Activated CD8-positive, alpha-beta T cell treated with anti-CD3 and anti-CD28 coated beads for 36 hours (primary cell): ENCODE measurements at regions not wholly inside any gene's neighbourhood (a gene's known extent, or its start where the extent isn't known, plus 50 kb on each side); places are given as distances from the start of the nearest gene placed in this dataset.

Experiments
- ATAC-seq: fragments of 200-7000 bp; cut with Tn5 transposase; one replicate; pipeline ENCODE4 v1.10.0; 2021; ENCODE audit warnings: mild to moderate bottlenecking, moderate library complexity
- CTCF ChIA-PET: fragments of 350-600 bp; sonication (Branson Sonifier 250); formaldehyde crosslinking; loops from one replicate; lab custom pipeline; 2021; ENCODE audit warnings: antibody characterized with exemption; lab: Charles Lee
- POLR2A ChIA-PET: fragments of 350-600 bp; sonication (Branson Sonifier 250); formaldehyde crosslinking; loops from one replicate; lab custom pipeline; 2021; ENCODE audit warnings: antibody characterized with exemption; lab: Charles Lee
- DNase-seq: peaks from one replicate; pipeline ENCODE4 v3.0.0-alpha.2; 2020
- H3K27ac Mint-ChIP-seq: one replicate; pipeline ENCODE4 v1.8.0; 2021; ENCODE audit warnings: mild to moderate bottlenecking, mixed read lengths
- H3K27me3 Mint-ChIP-seq: one replicate; pipeline ENCODE4 v1.8.0; 2021; ENCODE audit warnings: mixed read lengths
- H3K36me3 Mint-ChIP-seq: one replicate; pipeline ENCODE4 v1.8.0; 2021; ENCODE audit warnings: low read depth, mixed read lengths
- H3K4me1 Mint-ChIP-seq: one replicate; pipeline ENCODE4 v1.8.0; 2021; ENCODE audit warnings: low read depth, mixed read lengths
- H3K4me3 Mint-ChIP-seq: one replicate; pipeline ENCODE4 v1.8.0; 2021; ENCODE audit warnings: mild to moderate bottlenecking, moderate library complexity, mixed read lengths
- H3K9me3 Mint-ChIP-seq: one replicate; pipeline ENCODE4 v1.8.0; 2021; ENCODE audit warnings: mixed read lengths
- intact Hi-C: fragments of 100-400 bp; cut with micrococcal nuclease; formaldehyde crosslinking; loops from one replicate; pipeline ENCODE4 v1.10.0; 2022
- TF ChIP-seq, protein P1 (sequence below): fragments of 200-600 bp; IDR thresholded peaks from one replicate; pipeline ENCODE4 v1.8.0; 2022; ENCODE audit warnings: antibody characterized with exemption, mild to moderate bottlenecking

DNA sequence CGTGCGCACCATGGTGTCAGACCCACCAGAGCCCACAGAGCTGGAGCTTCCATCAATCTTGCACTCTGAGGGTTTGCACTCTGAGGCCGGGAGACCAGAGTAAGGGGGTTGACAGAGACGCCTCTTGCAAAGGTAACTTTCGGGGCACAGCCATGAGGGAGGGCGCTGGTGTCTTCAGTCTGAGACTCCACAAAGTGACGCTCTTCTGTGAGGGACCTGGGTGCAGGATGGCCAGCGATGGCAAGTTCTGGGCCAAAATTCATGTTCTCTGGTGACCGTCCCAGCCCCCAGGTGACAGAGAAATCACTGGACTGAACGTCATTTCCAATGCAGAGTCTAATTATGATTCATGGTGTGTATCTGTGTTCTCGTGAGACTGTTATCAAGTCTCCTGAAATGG, 1395.2 kb downstream of the TBC1D22A start:
- Mint-ChIP-seq H3K9me3 (no peaks in the 10 kb centered on the region), H3K27ac (no peak overlapping the region), H3K27me3 (no peaks in the 10 kb centered on the region), H3K36me3 (no peaks in the 10 kb centered on the region), H3K4me1 (no peaks in the 10 kb centered on the region), H3K4me3 (no peak overlapping the region)
- DNase-seq: no peak
- CTCF ChIA-PET: no interaction called here
- intact Hi-C loops: no loop called here
- POLR2A ChIA-PET: no interaction called here
- TF ChIP-seq, protein P1, sequence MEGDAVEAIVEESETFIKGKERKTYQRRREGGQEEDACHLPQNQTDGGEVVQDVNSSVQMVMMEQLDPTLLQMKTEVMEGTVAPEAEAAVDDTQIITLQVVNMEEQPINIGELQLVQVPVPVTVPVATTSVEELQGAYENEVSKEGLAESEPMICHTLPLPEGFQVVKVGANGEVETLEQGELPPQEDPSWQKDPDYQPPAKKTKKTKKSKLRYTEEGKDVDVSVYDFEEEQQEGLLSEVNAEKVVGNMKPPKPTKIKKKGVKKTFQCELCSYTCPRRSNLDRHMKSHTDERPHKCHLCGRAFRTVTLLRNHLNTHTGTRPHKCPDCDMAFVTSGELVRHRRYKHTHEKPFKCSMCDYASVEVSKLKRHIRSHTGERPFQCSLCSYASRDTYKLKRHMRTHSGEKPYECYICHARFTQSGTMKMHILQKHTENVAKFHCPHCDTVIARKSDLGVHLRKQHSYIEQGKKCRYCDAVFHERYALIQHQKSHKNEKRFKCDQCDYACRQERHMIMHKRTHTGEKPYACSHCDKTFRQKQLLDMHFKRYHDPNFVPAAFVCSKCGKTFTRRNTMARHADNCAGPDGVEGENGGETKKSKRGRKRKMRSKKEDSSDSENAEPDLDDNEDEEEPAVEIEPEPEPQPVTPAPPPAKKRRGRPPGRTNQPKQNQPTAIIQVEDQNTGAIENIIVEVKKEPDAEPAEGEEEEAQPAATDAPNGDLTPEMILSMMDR: no peak
- ATAC-seq: no peak

DNA sequence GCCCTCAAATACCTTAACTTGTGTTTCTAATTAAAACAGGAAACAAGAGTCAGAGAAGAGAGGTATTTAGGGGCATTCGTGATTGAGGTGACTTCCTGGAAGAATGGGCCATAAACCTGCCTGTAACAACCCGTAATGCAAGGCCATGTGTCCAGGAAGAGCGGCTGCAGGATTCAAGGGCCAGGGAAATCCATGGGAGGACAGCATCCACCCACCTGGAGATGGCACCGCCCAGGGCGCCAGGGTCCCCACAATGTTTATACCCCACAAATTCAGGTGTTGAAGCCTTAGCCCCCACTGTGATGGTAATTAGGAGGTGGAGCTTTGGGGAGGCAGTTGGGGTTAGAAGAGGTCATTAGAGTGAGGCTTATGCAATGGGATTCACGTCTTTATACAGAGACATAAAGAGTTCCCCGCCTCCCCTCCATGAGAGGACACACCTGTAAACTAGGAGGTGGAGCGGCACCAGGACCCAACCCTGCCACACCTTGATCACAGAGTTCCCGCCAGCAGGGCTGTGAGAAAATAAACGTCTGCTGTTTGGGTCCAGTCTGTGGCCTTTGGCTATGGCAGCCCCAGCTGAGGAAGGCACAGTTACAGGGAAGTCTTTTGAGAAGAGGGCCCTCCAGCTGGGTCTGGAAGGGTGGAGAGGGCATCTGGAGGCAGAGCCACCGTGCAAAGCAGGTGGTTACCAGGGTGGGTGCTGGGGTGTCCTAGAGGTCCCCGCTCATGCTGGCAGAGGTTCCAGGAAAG, 1394.3 kb downstream of the TBC1D22A start:
- Mint-ChIP-seq H3K9me3 (no peaks in the 10 kb centered on the region), H3K4me3 (no peak overlapping the region), H3K27me3 (no peaks in the 10 kb centered on the region), H3K27ac (no peak overlapping the region), H3K36me3 (no peaks in the 10 kb centered on the region), H3K4me1 (peaks cover 3% of the 10 kb centered on the region)
- intact Hi-C loops: no loop called here
- CTCF ChIA-PET: no interaction called here
- DNase-seq: no peak
- TF ChIP-seq, protein P1: no peak
- no peak for ATAC-seq
- POLR2A ChIA-PET: no interaction called here

DNA sequence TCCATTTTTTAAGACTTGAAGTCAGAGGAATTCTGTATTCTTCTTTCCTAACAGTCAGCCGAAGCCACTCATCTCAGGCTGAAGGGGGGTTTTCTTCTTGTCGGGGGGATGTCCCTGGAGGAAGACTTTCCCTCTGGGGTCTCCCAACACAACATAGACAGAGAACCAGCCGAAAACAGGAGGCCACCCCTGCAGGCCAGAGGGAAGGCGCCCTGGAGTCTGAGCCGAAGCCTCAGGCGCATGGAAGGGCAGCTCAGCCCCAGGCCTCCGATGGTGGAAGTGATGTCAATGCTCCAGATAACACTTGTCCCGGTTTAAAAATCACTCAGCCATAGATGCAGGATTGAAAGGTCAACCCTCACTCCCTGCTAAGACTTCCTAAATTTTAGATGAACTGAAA, 1393.0 kb downstream of the TBC1D22A start:
- peaks cover 3% of the 10 kb centered on the region for H3K4me1 Mint-ChIP-seq
- no peak for DNase-seq
- no peak for ATAC-seq
- ChIA-PET POLR2A (no interaction called here), CTCF (no interaction called here)
- no peaks in the 10 kb centered on the region for H3K9me3 Mint-ChIP-seq
- no peaks in the 10 kb centered on the region for H3K36me3 Mint-ChIP-seq
- intact Hi-C loops: no loop called here
- H3K4me3 Mint-ChIP-seq: no peak overlapping the region
- no peaks in the 10 kb centered on the region for H3K27me3 Mint-ChIP-seq
- H3K27ac Mint-ChIP-seq: no peak overlapping the region
- TF ChIP-seq, protein P1: no peak

- Mint-ChIP-seq H3K4me3 (no peak overlapping the region), H3K27ac (no peak overlapping the region), H3K9me3 (no peaks in the 10 kb centered on the region), H3K4me1 (peaks cover 3% of the 10 kb centered on the region), H3K27me3 (no peaks in the 10 kb centered on the region), H3K36me3 (no peaks in the 10 kb centered on the region)
- intact Hi-C loops: no loop called here
- TF ChIP-seq, protein P1: no peak
- DNase-seq: no peak
- ATAC-seq: no peak
- CTCF ChIA-PET: no interaction called here
- POLR2A ChIA-PET: no interaction called here
These were observed 1392.4 kb downstream of the TBC1D22A start for GRCh38 chr22:48154943-48155240.

DNA sequence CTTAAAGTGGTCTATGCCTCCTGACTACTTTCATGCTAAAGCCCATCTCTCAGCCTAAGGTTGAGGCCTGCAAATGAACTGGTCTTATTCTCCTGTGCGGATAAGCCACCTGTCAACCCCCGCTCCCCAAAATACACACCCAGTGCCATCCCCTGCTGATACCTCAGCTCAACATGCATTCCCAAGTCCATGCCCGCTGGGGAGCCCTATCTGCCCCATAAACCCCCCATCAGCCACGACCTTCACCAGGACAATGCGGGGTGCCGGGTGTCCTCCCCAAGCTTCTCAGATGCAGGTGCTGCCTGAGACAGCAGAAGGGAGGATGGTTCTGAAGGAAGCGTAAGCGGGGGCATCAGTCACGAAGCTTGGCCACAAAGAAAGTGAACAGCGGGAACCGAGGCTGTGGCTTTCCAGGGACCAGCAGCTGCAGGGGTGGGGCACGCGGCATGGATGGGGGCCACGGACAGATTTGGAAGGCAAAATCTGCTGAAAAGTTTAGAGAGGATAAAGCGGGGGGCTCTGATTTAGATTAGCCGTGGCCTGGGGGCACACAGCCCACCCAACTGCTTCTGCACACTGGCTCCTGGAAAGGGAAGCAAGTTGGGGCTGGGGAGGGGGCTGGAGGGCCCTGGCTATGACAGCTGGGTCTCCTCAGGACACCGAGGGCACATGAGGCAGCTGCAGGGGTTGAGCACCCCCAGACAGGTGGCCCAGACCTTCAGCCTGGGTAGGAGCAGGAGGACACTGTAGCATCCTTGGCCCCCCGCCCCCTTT, 1391.9 kb downstream of the TBC1D22A start:
- no peak for DNase-seq
- Mint-ChIP-seq H3K27ac (no peak overlapping the region), H3K4me1 (peaks cover 3% of the 10 kb centered on the region), H3K27me3 (no peaks in the 10 kb centered on the region), H3K36me3 (no peaks in the 10 kb centered on the region), H3K4me3 (no peak overlapping the region), H3K9me3 (no peaks in the 10 kb centered on the region)
- no peak for ATAC-seq
- TF ChIP-seq, protein P1: no peak
- CTCF ChIA-PET: no interaction called here
- POLR2A ChIA-PET: no interaction called here
- intact Hi-C loops: no loop called here
